Activated T-cell treated with anti-CD3 and anti-CD28 coated beads, Interleukin-2, amount 50 U/mL, for 4 hours (primary cell): ENCODE measurements at regions not wholly inside any gene's neighbourhood (a gene's known extent, or its start where the extent isn't known, plus 50 kb on each side); places are given as distances from the start of the nearest gene placed in this dataset.

Experiments used
- ATAC-seq, 2 donors: fragments of 200-7000 bp; cut with Tn5 transposase; one replicate each; pipeline ENCODE4 v1.10.0; 2021
- DNase-seq: peaks from one replicate; pipeline ENCODE4 v3.0.0-alpha.2; 2020
- H3K27me3 Mint-ChIP-seq: one replicate; pipeline ENCODE4 v1.8.0; 2021; ENCODE audit warnings: low read depth, mixed read lengths
- H3K36me3 Mint-ChIP-seq: one replicate; pipeline ENCODE4 v1.8.0; 2022; ENCODE audit warnings: mixed read lengths; ENCODE audit not compliant: insufficient read depth
- H3K4me1 Mint-ChIP-seq: one replicate; pipeline ENCODE4 v1.8.0; 2021; ENCODE audit warnings: low read depth, mixed read lengths
- H3K4me3 Mint-ChIP-seq: one replicate; pipeline ENCODE4 v1.8.0; 2021; ENCODE audit warnings: mild to moderate bottlenecking, moderate library complexity, mixed read lengths
- H3K9me3 Mint-ChIP-seq: one replicate; pipeline ENCODE4 v1.8.0; 2021; ENCODE audit warnings: mixed read lengths

- Mint-ChIP-seq H3K36me3 (no peaks in the 10 kb centered on the region), H3K4me3 (no peak overlapping the region), H3K27me3 (no peaks in the 10 kb centered on the region), H3K4me1 (peaks cover 16% of the 10 kb centered on the region), H3K9me3 (no peaks in the 10 kb centered on the region)
- no peak for ATAC-seq
- no peak for DNase-seq
Measured at GRCh38 chr3:31378231-31378630, 154.5 kb upstream of the STT3B start.

GRCh38 chr3:31379598-31379997, 153.1 kb upstream of the STT3B start:
- Mint-ChIP-seq H3K27me3 (no peaks in the 10 kb centered on the region), H3K36me3 (no peaks in the 10 kb centered on the region), H3K4me1 (peaks cover 16% of the 10 kb centered on the region), H3K4me3 (no peak overlapping the region), H3K9me3 (no peaks in the 10 kb centered on the region)
- no peak for DNase-seq
- no peak for ATAC-seq

DNA sequence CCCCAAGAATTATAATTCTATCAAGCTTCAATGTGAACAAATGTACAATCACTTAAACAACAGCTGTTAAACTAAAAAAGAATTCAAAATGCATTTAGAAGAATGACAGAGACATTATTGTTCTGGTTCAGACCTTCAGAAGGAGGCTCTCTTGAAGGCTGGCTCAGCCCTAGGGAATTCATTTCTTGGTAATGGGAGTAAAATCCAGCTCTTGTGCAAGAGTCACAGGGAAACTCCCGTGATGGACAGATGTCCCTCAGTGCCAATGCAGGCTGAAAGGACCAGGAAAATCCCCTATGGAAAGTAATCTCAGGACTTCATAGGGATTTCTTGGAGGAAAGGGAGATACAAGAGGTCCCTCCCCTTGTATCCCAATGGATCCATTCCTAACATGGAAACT, 149.9 kb upstream of the STT3B start:
- no peaks in the 10 kb centered on the region for H3K36me3 Mint-ChIP-seq
- H3K4me3 Mint-ChIP-seq: no peak overlapping the region
- DNase-seq: no peak
- H3K9me3 Mint-ChIP-seq: peaks cover 16% of the 10 kb centered on the region
- no peaks in the 10 kb centered on the region for H3K4me1 Mint-ChIP-seq
- H3K27me3 Mint-ChIP-seq: no peaks in the 10 kb centered on the region
- no peak for ATAC-seq

GRCh38 chr3:31384117-31384516, 148.6 kb upstream of the STT3B start:
- Mint-ChIP-seq H3K4me3 (no peak overlapping the region), H3K27me3 (no peaks in the 10 kb centered on the region), H3K36me3 (no peaks in the 10 kb centered on the region), H3K4me1 (no peaks in the 10 kb centered on the region), H3K9me3 (peaks cover 16% of the 10 kb centered on the region)
- ATAC-seq (no peak), DNase-seq (no peak)

GRCh38 chr3:31389939-31390338, 142.8 kb upstream of the STT3B start:
- Mint-ChIP-seq H3K9me3 (peaks cover 16% of the 10 kb centered on the region), H3K27me3 (no peaks in the 10 kb centered on the region), H3K36me3 (no peaks in the 10 kb centered on the region), H3K4me3 (no peak overlapping the region), H3K4me1 (peaks cover 13% of the 10 kb centered on the region)
- DNase-seq: no peak
- no peak for ATAC-seq

- peaks cover 16% of the 10 kb centered on the region for H3K9me3 Mint-ChIP-seq
- H3K4me1 Mint-ChIP-seq: peaks cover 13% of the 10 kb centered on the region
- no peak overlapping the region for H3K4me3 Mint-ChIP-seq
- DNase-seq (no peak), ATAC-seq (no peak)
- H3K27me3 Mint-ChIP-seq: no peaks in the 10 kb centered on the region
- H3K36me3 Mint-ChIP-seq: no peaks in the 10 kb centered on the region
Measured at GRCh38 chr3:31390466-31390865, 142.3 kb upstream of the STT3B start.

DNA sequence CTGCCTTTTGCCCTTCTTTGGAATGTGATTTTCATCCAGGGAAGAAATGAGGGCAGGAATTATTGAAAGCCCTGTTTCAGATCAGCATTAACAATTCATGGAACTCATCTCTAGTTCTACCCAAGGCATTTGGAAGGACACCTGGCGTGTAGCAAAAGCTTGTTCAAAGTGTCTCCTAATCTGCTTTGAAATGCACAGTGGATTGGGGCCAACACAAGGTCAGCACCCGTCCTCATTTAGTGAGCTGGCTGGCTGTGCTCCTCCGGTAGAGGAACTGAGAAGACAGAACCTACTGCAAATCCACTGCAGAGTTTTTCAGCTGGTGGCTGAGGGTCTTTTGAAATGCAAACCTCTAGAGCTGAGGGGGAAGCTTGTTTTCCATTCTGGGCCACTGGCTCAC, 141.6 kb upstream of the STT3B start:
- Mint-ChIP-seq H3K27me3 (no peaks in the 10 kb centered on the region), H3K9me3 (peaks cover 16% of the 10 kb centered on the region), H3K4me3 (no peak overlapping the region), H3K36me3 (no peaks in the 10 kb centered on the region), H3K4me1 (peaks cover 13% of the 10 kb centered on the region)
- DNase-seq (no peak), ATAC-seq (no peak)

DNA sequence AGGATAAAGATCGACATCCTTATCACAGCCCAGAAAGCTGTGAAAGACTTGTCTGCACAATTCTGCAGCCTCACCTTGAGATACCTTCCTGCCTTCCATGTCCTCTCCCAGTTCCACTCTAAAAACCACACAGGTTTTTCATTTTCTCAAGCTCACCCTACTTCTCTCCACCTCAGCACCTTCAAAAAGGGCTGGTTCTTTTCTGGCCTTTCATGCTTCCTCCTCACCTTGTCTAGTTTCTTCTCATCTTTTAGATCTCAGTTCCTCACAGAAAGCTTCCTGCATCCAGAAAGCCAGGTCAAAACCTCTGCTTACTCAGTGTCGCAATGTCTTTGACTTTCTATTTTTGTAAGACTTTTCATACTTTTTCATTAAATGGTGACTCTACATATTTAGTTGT, 140.2 kb upstream of the STT3B start:
- ATAC-seq (no peak), DNase-seq (no peak)
- no peak overlapping the region for H3K4me3 Mint-ChIP-seq
- H3K9me3 Mint-ChIP-seq: peaks cover 2% of the 10 kb centered on the region
- no peaks in the 10 kb centered on the region for H3K27me3 Mint-ChIP-seq
- no peaks in the 10 kb centered on the region for H3K36me3 Mint-ChIP-seq
- peaks cover 13% of the 10 kb centered on the region for H3K4me1 Mint-ChIP-seq

GRCh38 chr3:31399271-31399670, 133.5 kb upstream of the STT3B start:
- no peak overlapping the region for H3K4me3 Mint-ChIP-seq
- DNase-seq: no peak
- H3K4me1 Mint-ChIP-seq: peaks cover 29% of the 10 kb centered on the region
- H3K27me3 Mint-ChIP-seq: no peaks in the 10 kb centered on the region
- H3K9me3 Mint-ChIP-seq: no peaks in the 10 kb centered on the region
- H3K36me3 Mint-ChIP-seq: no peaks in the 10 kb centered on the region
- ATAC-seq: no peak

GRCh38 chr3:31402117-31402516, 130.6 kb upstream of the STT3B start:
- DNase-seq: no peak
- Mint-ChIP-seq H3K9me3 (no peaks in the 10 kb centered on the region), H3K4me3 (no peak overlapping the region), H3K27me3 (no peaks in the 10 kb centered on the region), H3K36me3 (no peaks in the 10 kb centered on the region), H3K4me1 (peaks cover 34% of the 10 kb centered on the region)
- no peak for ATAC-seq

DNA sequence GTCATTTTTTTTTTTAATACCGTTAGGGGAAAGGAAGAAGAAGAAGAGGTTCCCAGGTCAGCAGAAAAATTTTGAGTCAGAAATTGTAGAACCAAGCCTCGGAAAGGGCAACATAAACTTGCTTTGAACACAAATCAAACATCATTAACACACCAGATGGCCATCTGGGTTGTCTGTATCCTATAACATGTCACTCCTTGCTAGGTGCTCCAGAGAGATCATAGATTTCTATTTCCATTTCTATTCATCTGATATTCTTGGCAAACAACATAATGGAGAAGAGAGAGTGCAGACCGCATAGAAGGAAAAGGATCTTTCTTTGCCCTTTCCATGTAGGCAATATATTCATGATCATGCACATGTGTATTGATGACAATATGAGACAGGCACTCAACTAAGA, 129.5 kb upstream of the STT3B start:
- Mint-ChIP-seq H3K27me3 (no peaks in the 10 kb centered on the region), H3K36me3 (no peaks in the 10 kb centered on the region), H3K9me3 (no peaks in the 10 kb centered on the region), H3K4me3 (no peak overlapping the region), H3K4me1 (peaks cover 34% of the 10 kb centered on the region)
- ATAC-seq: no peak
- no peak for DNase-seq

GRCh38 chr3:31404871-31405270, 127.9 kb upstream of the STT3B start:
- DNase-seq: no peak
- no peak overlapping the region for H3K4me3 Mint-ChIP-seq
- peaks cover 32% of the 10 kb centered on the region for H3K4me1 Mint-ChIP-seq
- H3K27me3 Mint-ChIP-seq: no peaks in the 10 kb centered on the region
- no peak for ATAC-seq
- H3K9me3 Mint-ChIP-seq: no peaks in the 10 kb centered on the region
- H3K36me3 Mint-ChIP-seq: no peaks in the 10 kb centered on the region

DNA sequence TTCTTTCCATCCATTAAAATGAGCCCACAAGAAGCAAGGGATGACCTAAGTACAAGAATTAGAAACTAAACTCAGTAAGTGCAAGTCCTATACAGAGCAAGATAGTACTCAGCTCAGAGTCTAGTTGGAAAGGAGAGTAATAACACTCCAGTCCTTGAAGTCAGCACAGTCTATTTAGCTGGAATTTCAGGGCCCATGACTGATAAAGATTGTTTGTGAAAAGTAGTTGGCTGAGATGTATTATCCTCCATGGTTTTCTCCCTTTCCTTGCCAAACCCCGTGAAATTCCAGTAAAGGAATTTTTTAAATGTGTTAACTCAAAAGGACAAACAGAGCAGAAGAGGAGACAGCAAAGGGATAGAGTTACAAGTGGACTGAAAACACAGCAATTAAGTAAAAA, 127.2 kb upstream of the STT3B start:
- H3K4me3 Mint-ChIP-seq: no peak overlapping the region
- H3K36me3 Mint-ChIP-seq: no peaks in the 10 kb centered on the region
- peaks cover 27% of the 10 kb centered on the region for H3K4me1 Mint-ChIP-seq
- DNase-seq: no peak
- H3K27me3 Mint-ChIP-seq: no peaks in the 10 kb centered on the region
- H3K9me3 Mint-ChIP-seq: no peaks in the 10 kb centered on the region
- ATAC-seq: no peak

- DNase-seq (no peak), ATAC-seq (no peak)
- H3K9me3 Mint-ChIP-seq: no peaks in the 10 kb centered on the region
- peaks cover 20% of the 10 kb centered on the region for H3K4me1 Mint-ChIP-seq
- H3K27me3 Mint-ChIP-seq: no peaks in the 10 kb centered on the region
- no peak overlapping the region for H3K4me3 Mint-ChIP-seq
- H3K36me3 Mint-ChIP-seq: no peaks in the 10 kb centered on the region
Measured at GRCh38 chr3:31406896-31407295, 125.8 kb upstream of the STT3B start.

DNA sequence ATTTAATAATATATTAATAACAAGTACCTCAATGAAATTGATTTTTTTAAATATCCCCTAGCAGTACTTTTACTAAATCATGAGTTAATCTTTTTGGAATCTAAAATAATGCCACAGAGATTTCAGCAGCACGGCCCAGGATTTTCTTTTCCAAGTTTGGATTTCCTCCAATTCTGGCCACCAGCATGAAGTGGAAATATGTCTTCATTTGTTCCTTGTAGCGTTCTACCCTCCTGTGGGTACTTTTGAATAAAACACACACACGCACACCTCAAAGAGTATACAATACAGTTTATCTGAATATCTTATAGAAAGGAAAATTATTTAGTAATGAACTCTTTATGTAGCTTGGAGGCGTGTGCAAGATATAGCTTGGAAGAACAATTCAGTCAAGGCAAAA, 125.1 kb upstream of the STT3B start:
- no peak overlapping the region for H3K4me3 Mint-ChIP-seq

GRCh38 chr3:31408720-31409119, 124.0 kb upstream of the STT3B start:
- Mint-ChIP-seq H3K4me1 (peaks cover 16% of the 10 kb centered on the region), H3K36me3 (no peaks in the 10 kb centered on the region), H3K9me3 (no peaks in the 10 kb centered on the region), H3K4me3 (no peak overlapping the region), H3K27me3 (no peaks in the 10 kb centered on the region)
- no peak for ATAC-seq
- DNase-seq: no peak

More for the DNA sequence above, 125.1 kb upstream of the STT3B start:
- no peaks in the 10 kb centered on the region for H3K27me3 Mint-ChIP-seq
- peaks cover 16% of the 10 kb centered on the region for H3K4me1 Mint-ChIP-seq
- no peak for ATAC-seq
- no peak for DNase-seq
- H3K9me3 Mint-ChIP-seq: no peaks in the 10 kb centered on the region
- H3K36me3 Mint-ChIP-seq: no peaks in the 10 kb centered on the region
